ENCODE measurements at regions not wholly inside any gene's neighbourhood (a gene's known extent, or its start where the extent isn't known, plus 50 kb on each side); places are given as distances from the start of the nearest gene placed in this dataset.

DNA sequence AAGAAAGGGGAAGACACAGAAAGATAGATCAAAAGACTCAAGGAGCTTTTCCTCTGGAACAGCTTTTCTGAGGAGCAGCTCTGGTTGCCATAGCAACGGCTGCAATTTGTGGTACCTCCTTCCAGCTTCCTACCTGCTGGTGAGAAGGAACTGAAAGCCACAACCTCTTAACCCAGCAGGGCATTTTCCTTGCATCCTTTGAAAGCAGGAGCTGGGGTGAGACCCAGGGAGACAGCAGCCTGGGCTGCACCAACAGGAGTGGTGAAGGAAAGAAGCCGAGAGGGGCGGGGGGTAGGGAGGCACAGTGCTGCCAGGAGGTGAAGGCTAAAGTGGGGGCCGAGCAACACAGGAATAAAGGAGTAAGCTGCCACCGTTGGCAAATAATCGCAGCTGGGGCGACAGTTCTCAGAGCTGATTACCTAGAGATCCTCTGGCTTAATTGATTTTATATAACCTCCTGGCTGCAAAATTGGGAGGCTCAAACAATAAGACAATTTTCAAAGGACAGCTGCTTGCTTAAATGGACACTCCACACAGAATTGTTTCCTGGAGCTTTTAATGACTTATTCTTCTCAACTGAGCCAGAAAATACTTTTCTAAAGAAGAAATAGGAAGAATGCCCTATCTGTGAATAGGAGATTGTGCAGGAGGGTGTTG lies 129.4 kb downstream of the RPAP3 start:
- no peak for DNase-seq (ENCODE audit: low spot score in 2 of 2)
- no peak for ATAC-seq
- Mint-ChIP-seq H3K4me1 (no peaks in the 10 kb centered on the region), H3K9me3 (no peaks in the 10 kb centered on the region), H3K4me3 (no peak overlapping the region), H3K27ac (no peak overlapping the region), H3K36me3 (no peaks in the 10 kb centered on the region)

DNA sequence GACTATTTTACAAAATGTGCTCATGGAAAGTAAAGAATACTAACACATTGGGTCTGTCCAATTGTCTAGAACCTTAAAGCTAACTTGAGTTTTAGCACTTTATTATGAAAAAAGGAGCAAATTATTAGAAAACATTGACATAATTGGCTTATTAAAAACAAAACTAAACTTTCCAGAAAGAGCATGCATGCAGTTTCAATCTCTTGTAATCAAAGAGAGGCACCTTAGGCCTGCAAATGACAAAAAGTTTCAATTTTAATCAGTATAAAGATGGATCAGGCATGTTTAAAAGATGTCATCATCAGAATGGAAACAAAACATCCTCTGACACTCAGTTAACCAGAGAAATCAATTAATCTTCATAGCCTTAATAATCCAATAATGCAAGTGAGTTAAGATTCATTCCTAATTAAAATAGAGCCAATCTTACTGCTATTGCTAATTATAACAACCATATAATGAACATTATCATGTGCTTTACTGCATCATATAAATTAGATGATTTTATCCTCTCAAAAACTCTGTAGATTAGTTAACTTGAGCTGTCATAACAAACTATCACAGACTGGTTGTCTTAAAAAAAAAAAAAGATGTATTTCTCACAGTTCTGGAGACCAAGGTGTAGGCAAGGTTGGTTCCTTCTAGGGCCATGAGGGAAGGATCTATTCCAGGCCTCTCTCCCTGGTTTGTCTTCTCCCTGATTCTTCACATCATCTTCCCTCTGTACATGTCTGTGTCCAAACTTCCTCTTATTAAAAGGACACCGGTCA lies 131.4 kb downstream of the RPAP3 start:
- no peak for DNase-seq (ENCODE audit: low spot score in 2 of 2)
- ATAC-seq: peak; percentile 62
- no peak overlapping the region for H3K4me3 Mint-ChIP-seq
- no peaks in the 10 kb centered on the region for H3K36me3 Mint-ChIP-seq
- peak overlapping the region; percentile 13 for H3K27ac Mint-ChIP-seq
- H3K9me3 Mint-ChIP-seq: no peaks in the 10 kb centered on the region
- no peaks in the 10 kb centered on the region for H3K4me1 Mint-ChIP-seq

DNA sequence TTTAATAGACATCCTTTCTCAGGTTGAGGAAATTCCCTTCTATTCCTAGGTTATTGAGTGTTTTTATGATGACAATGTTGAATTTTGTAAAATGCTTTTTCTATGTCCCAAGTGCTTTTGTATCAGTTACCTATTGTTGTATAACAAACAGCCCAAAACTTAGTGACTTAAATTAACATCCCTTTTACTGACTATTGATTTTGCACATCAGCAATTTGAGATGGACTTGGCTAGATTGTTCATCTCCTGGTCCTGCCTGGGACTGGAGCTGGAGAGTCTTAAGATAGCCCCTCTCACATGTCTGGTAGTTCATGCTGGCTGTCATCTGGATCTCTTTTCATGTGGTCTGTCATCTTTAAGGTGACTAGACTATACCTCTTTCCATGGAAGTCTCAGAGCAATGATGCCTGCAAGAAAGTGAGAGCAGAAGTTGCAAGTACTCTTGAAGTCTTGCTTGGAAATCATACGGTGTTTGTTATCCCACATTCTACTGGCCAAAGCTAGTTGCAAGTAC lies 132.6 kb downstream of the RPAP3 start:
- H3K36me3 Mint-ChIP-seq: no peaks in the 10 kb centered on the region
- no peaks in the 10 kb centered on the region for H3K4me1 Mint-ChIP-seq
- ATAC-seq: no peak
- no peaks in the 10 kb centered on the region for H3K9me3 Mint-ChIP-seq
- H3K4me3 Mint-ChIP-seq: no peak overlapping the region
- DNase-seq (ENCODE audit: low spot score in 2 of 2): no peak
- H3K27ac Mint-ChIP-seq: no peak overlapping the region

DNA sequence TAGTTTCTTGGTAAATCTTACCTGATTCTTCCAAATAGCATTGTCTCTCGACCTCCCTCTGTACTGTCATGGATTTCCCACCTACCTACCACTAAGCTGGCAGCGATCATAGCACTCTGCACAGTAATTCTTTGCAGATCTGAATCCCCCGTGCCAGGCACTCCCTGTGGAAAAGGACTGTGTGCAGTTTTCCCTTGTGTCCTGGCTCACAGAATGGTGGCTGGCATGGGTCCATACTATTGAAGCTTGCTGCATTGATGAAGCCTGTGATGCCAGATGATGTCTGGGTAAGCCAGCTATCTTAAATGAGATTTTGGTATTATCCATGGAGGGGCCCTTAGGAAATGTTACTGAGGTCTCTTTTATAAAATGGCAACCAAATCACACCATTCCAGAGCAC lies 135.7 kb downstream of the RPAP3 start:
- Mint-ChIP-seq H3K9me3 (no peaks in the 10 kb centered on the region), H3K4me1 (no peaks in the 10 kb centered on the region), H3K4me3 (no peak overlapping the region), H3K36me3 (no peaks in the 10 kb centered on the region), H3K27ac (no peak overlapping the region)
- DNase-seq (ENCODE audit: low spot score in 2 of 2) (no peak), ATAC-seq (no peak)

DNA sequence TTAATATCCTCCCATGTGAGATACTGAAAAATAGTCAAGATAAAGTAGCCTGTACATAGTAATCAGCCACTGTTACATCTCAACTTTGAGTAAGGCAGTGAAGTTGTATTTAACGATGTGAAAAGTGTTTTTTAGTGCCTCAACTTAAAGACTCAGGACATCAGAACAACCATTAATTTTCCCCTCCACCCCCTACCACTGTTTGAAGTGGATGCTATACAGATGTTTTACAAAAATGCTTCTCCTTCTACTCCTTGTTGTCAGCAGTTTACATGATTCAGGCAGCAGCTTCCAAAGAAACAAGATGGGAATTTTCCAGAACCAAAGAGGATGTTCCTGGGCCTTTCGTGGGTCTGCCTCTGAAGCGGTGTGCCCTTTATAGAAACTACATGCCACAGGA lies 143.6 kb downstream of the RPAP3 start:
- no peaks in the 10 kb centered on the region for H3K36me3 Mint-ChIP-seq
- DNase-seq (ENCODE audit: low spot score in 2 of 2) (no peak), ATAC-seq (no peak)
- no peak overlapping the region for H3K4me3 Mint-ChIP-seq
- no peaks in the 10 kb centered on the region for H3K4me1 Mint-ChIP-seq
- H3K9me3 Mint-ChIP-seq: no peaks in the 10 kb centered on the region
- no peak overlapping the region for H3K27ac Mint-ChIP-seq

GRCh38 chr12:47561746-47562145 lies 144.1 kb downstream of the RPAP3 start:
- no peak for DNase-seq (ENCODE audit: low spot score in 2 of 2)
- ATAC-seq: peak; percentile 63
- H3K4me1 Mint-ChIP-seq: no peaks in the 10 kb centered on the region
- H3K4me3 Mint-ChIP-seq: no peak overlapping the region
- no peak overlapping the region for H3K27ac Mint-ChIP-seq
- no peaks in the 10 kb centered on the region for H3K9me3 Mint-ChIP-seq
- H3K36me3 Mint-ChIP-seq: no peaks in the 10 kb centered on the region

DNA sequence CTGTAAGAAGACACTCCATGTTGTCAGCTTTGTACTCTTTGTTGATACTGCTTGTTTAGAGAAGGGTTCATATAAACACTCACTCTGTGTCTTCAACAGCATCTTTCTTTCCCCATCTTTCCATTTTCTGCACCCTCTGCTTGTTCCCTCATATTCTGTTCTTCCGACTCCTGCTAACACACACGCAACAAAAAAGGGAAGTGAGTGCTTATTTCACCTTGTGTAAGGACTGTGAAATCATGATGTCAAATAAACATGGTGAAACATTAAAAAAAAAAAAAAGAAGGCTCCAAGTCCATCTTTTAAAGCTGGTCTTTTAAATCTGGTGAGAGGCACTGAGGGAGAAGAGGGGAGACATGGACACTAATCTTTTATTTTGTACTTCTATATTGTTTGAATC lies 145.4 kb downstream of the RPAP3 start:
- no peaks in the 10 kb centered on the region for H3K36me3 Mint-ChIP-seq
- no peak overlapping the region for H3K27ac Mint-ChIP-seq
- no peaks in the 10 kb centered on the region for H3K9me3 Mint-ChIP-seq
- no peak for ATAC-seq
- DNase-seq (ENCODE audit: low spot score in 2 of 2): no peak
- H3K4me1 Mint-ChIP-seq: no peaks in the 10 kb centered on the region
- no peak overlapping the region for H3K4me3 Mint-ChIP-seq

DNA sequence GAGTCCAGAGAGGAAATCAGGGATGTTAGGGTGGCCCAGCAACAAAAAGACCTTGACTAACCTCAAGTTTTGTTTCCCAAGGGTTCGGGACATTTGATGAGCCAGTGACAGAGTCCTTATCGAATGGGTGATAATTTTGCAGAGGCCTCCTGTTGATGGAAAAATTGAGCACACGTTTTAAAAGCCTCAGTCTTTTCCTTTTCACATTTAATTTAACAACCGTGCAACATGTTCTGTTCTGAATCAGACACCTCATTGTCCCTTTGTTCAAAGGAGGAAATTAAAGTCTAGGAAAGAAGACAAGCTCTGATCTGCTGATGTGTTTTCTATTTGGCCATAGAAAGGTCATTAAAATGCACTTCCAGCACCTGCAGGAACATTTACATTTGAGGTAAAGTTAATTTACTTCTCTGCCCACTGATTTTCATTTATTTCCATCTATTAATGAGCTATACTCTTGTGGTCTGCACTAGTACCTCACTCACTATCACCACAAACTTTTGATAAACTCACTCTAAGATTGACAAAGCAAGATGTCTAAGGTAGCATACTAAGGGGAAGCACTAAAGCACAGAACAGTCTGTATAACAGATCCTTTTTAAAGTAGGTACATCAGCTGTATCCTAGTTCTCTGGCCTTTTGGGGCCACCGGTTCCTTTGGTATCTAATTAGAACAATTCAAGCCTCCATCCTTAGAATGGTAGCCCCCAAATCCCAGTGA lies 147.0 kb downstream of the RPAP3 start:
- DNase-seq (ENCODE audit: low spot score in 2 of 2) (no peak), ATAC-seq (no peak)
- Mint-ChIP-seq H3K4me3 (no peak overlapping the region), H3K4me1 (no peaks in the 10 kb centered on the region), H3K36me3 (no peaks in the 10 kb centered on the region), H3K27ac (no peak overlapping the region), H3K9me3 (no peaks in the 10 kb centered on the region)

DNA sequence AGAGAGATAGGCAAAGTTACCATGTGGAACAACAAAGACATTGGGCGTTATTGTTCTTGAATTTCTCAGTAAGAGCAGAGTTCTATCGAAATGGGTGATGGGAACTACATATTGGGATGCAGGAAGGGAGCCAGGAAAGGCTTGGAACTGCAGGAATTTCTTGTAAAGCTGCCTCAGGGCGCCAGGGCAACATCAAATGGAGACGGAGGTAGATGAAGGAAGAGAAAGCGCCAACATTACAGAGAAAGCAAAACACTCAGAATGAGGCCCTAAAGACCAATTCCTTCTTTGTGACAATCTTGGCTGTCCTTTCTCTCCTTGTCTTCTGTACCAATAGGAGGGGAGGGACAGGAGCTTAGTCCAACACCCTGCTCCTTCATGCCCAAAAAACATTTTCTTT lies 148.4 kb downstream of the RPAP3 start:
- DNase-seq (ENCODE audit: low spot score in 2 of 2) (no peak), ATAC-seq (no peak)
- Mint-ChIP-seq H3K4me1 (no peaks in the 10 kb centered on the region), H3K4me3 (no peak overlapping the region), H3K27ac (no peak overlapping the region), H3K9me3 (peaks cover 9% of the 10 kb centered on the region), H3K36me3 (no peaks in the 10 kb centered on the region)

DNA sequence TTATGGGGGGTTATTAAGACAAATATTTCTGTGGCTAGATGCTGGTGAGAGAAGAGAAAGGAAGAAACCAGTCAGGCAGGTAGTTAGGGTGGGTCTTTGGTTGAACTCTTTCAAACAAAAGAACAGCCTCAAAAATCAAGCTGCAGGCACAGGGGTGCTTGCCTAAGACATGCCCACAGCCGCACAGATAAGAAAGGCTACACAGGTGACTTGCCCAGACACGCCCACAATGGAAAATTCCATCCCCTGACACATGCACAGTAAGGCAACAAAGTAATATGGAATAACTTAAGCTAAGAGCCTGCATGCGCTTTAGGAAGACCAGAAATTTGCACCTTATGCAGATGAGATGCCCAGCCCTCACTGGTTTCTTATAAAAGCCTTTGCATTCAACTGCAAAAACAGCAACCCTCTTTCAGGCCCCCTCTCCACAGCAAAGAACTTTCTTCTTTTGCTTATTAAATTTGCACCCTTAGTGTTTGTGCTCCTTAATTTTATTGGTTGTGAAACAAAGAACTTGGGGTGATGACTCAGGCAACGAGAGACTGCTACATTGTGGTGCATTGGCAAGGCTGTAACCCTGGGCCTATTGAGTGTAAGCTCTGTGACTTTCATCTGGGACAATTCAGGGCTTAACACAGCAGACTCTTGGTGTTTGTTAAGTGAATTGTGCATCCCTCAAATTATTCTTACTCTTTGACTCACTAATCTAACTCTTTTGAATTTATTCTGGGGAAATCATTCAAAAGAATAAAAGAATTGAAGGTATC lies 149.4 kb downstream of the RPAP3 start:
- Mint-ChIP-seq H3K4me1 (no peaks in the 10 kb centered on the region), H3K4me3 (no peak overlapping the region), H3K27ac (no peak overlapping the region), H3K36me3 (no peaks in the 10 kb centered on the region), H3K9me3 (peaks cover 9% of the 10 kb centered on the region)
- ATAC-seq (no peak), DNase-seq (ENCODE audit: low spot score in 2 of 2) (no peak)

DNA sequence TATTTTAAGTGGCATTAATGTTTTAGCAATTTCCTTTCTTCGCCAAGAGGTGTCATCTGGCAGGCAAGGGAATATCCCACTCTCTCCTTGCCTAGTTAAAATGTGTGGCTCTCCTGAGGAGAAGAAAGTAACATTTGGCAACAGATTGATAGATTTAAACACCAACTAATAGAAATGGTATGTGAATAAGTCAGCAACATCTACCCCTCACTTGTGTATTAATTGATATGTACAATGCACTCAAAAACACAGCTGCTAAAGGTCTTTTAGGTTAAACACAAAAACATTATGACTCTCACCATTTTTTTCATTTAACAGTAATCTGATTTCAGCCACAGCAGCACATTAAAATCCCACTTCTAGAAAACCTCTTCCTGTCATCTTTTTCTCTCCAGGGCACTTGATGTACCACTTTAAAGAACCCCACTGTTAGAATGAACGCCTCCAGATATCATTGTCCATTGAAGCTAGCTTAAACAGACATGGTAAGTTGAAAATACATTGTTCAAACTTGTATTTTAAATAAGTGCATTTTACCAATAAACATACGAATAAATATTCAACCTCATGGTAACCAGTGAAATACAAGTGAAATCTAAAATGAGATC lies 151.7 kb downstream of the RPAP3 start:
- H3K4me1 Mint-ChIP-seq: no peaks in the 10 kb centered on the region
- H3K36me3 Mint-ChIP-seq: no peaks in the 10 kb centered on the region
- DNase-seq (ENCODE audit: low spot score in 2 of 2) (no peak), ATAC-seq (no peak)
- H3K27ac Mint-ChIP-seq: no peak overlapping the region
- H3K9me3 Mint-ChIP-seq: peaks cover 12% of the 10 kb centered on the region
- H3K4me3 Mint-ChIP-seq: no peak overlapping the region

GRCh38 chr12:47553266-47553665 lies 152.6 kb downstream of the RPAP3 start:
- H3K36me3 Mint-ChIP-seq: no peaks in the 10 kb centered on the region
- H3K27ac Mint-ChIP-seq: no peak overlapping the region
- ATAC-seq (no peak), DNase-seq (ENCODE audit: low spot score in 2 of 2) (no peak)
- no peaks in the 10 kb centered on the region for H3K4me1 Mint-ChIP-seq
- peaks cover 12% of the 10 kb centered on the region for H3K9me3 Mint-ChIP-seq
- no peak overlapping the region for H3K4me3 Mint-ChIP-seq

DNA sequence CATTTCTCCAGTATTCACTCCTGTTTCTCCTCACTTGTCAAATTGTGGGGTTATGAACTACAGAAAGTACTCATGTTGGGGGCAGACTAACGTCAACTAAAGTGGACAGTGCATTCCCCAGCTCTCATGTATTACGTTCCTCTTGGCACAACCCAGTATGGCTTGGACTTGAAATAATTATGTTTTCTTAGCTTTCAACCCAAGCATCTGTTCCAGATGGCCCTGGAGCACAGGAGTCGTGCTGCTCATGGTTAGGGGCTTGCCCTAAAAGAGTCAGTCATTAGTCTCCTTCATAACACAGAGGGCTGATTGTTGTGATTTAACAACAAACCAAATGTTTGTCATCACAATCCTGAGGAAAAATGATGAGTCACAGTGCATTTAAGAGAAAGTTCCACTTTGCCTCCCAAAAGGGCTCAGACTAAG lies 154.4 kb downstream of the RPAP3 start:
- Mint-ChIP-seq H3K36me3 (no peaks in the 10 kb centered on the region), H3K4me1 (no peaks in the 10 kb centered on the region), H3K27ac (no peak overlapping the region), H3K4me3 (no peak overlapping the region), H3K9me3 (peaks cover 12% of the 10 kb centered on the region)
- no peak for ATAC-seq
- no peak for DNase-seq (ENCODE audit: low spot score in 2 of 2)

GRCh38 chr12:47549258-47549657 lies 156.6 kb downstream of the RPAP3 start:
- peaks cover 12% of the 10 kb centered on the region for H3K9me3 Mint-ChIP-seq
- no peaks in the 10 kb centered on the region for H3K36me3 Mint-ChIP-seq
- no peak for DNase-seq (ENCODE audit: low spot score in 2 of 2)
- H3K27ac Mint-ChIP-seq: no peak overlapping the region
- peak; percentile 31 for ATAC-seq
- no peaks in the 10 kb centered on the region for H3K4me1 Mint-ChIP-seq
- H3K4me3 Mint-ChIP-seq: no peak overlapping the region

GRCh38 chr12:47548401-47548800 lies 157.4 kb downstream of the RPAP3 start:
- DNase-seq (ENCODE audit: low spot score in 2 of 2): no peak
- Mint-ChIP-seq H3K27ac (no peak overlapping the region), H3K9me3 (peaks cover 8% of the 10 kb centered on the region), H3K4me1 (no peaks in the 10 kb centered on the region), H3K36me3 (peaks cover 6% of the 10 kb centered on the region), H3K4me3 (no peak overlapping the region)
- no peak for ATAC-seq
